GM18870 (cell line): ENCODE measurements at regions not wholly inside any gene's neighbourhood (a gene's known extent, or its start where the extent isn't known, plus 50 kb on each side); places are given as distances from the start of the nearest gene placed in this dataset.

Experiments
- ATAC-seq: cut with Tn5 transposase; IDR thresholded peaks from one replicate; pipeline ENCODE4 v1.9.1; 2021; ENCODE audit warnings: moderate library complexity; ENCODE audit not compliant: unreplicated experiment

DNA sequence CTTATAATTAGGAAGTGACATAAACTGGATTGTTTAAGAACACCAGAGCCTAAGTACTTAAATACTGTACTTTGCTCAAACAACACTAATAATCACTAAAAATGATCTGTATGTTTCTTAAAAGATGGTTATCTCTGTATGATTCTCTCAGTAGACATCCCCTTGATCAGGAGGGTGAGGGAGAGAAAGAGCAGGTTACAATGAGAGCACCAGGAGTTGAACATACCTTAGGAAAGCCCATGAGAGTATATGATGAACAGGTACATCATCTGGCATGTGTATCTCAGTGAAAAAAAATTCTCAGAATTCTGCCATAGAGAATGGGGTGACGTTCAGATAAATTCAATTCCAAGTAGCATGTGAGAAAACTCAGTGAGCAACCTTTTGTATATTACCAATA, 59.9 kb upstream of the IL2 start:
- no peak for ATAC-seq

DNA sequence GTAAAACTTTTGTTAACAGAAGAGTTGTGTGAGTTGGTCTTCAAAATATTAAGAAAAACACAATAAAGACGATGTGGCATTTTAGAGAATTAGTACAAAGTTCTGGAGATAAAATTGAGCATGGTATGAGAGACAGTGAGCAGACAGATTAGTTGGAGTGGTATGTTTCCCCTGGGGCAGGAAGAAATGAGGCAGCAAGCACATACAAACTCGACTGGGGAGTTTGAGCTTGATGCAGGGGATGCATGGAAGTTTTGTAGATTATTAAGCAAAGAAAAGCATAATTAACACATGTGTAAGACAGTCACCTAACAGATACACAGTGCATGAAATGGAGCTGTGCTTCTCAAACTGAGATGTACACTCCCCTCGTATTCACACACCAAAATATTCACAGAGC, 58.1 kb upstream of the IL2 start:
- no peak for ATAC-seq

DNA sequence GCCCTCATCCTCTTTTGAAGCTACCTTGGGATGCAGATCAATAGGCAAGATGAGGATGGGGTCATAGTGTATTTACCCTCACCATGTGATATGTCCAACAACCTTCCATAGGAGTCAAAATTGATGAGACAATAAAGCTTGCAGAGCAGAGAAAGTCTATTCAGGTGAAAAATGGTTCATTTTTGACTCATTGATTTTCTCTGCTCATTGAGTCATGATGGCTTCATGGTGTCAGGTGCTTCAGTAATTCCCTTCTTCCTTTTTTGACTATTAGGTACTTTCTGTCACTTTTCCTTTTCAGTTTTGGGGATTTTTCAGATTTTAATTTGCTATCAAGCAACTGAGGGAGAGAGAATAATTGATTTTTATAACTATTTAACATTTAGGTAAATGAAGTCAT, 55.9 kb upstream of the IL2 start:
- no peak for ATAC-seq

DNA sequence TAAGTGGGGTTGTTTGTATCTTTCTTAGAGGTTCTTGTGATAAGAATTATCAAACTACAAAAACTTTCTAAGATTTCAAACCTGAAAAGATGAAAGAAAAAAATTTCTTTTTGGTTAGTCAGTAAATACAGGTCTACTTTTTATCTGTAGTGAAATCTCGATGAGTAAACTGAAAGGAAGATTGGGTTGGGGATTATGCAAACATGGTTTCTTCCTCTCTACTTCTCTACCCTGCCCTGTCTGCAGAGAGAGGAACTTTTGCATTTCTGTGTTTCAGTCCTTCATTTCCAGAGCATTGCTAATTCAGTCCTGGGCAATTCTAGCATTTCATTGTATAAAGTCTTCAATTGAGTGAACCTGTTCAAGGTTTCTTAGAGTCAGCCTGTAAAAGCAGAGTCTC, 51.6 kb upstream of the IL2 start:
- peak; percentile 62 for ATAC-seq
